GM06990 (cell line): ENCODE measurements at regions not wholly inside any gene's neighbourhood (a gene's known extent, or its start where the extent isn't known, plus 50 kb on each side); places are given as distances from the start of the nearest gene placed in this dataset.
"Not testable (repeated sequence)": the region's sequence is repeated elsewhere in the genome, so short reads cannot be mapped to it uniquely, and the experiment has no call there.

Experiments
- DNase-seq: peaks from one replicate; pipeline ENCODE4 v3.0.0-alpha.2; 2011; ENCODE audit not compliant: insufficient read length; ENCODE audit errors: extremely low read depth
- H3K27me3 ChIP-seq: replicated peaks from 2 replicates; pipeline ENCODE4 v1.6.0; 2011; ENCODE audit warnings: low read length; ENCODE audit not compliant: control insufficient read depth, insufficient read depth
- H3K36me3 ChIP-seq: 2 replicates; pipeline ENCODE4 v1.5.1; 2011; ENCODE audit warnings: low read length; ENCODE audit not compliant: control insufficient read depth, insufficient read depth
- H3K4me3 ChIP-seq: replicated peaks from 2 replicates; pipeline ENCODE4 v1.5.1; 2011; ENCODE audit warnings: low read depth, mild to moderate bottlenecking, control low read depth, low read length
- TF ChIP-seq, protein P1 (sequence below): IDR thresholded peaks from 2 replicates; pipeline ENCODE4 v1.5.1; 2011; ENCODE audit warnings: low read length, control low read depth, mild to moderate bottlenecking, inconsistent platforms; ENCODE audit not compliant: insufficient read depth, poor library complexity, severe bottlenecking

- DNase-seq: no peak
- Histone ChIP-seq H3K4me3 (no peak overlapping the region), H3K27me3 (peaks cover 2% of the 10 kb centered on the region), H3K36me3 (no peaks in the 10 kb centered on the region)
- TF ChIP-seq, protein P1, sequence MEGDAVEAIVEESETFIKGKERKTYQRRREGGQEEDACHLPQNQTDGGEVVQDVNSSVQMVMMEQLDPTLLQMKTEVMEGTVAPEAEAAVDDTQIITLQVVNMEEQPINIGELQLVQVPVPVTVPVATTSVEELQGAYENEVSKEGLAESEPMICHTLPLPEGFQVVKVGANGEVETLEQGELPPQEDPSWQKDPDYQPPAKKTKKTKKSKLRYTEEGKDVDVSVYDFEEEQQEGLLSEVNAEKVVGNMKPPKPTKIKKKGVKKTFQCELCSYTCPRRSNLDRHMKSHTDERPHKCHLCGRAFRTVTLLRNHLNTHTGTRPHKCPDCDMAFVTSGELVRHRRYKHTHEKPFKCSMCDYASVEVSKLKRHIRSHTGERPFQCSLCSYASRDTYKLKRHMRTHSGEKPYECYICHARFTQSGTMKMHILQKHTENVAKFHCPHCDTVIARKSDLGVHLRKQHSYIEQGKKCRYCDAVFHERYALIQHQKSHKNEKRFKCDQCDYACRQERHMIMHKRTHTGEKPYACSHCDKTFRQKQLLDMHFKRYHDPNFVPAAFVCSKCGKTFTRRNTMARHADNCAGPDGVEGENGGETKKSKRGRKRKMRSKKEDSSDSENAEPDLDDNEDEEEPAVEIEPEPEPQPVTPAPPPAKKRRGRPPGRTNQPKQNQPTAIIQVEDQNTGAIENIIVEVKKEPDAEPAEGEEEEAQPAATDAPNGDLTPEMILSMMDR: no peak
Observed at GRCh38 chr5:138668451-138669380, 84.5 kb upstream of the CTNNA1 start.

- not testable (repeated sequence) for DNase-seq, H3K36me3 ChIP-seq, H3K4me3 ChIP-seq, H3K27me3 ChIP-seq
Observed at GRCh38 chr5:138667782-138668331, 85.4 kb upstream of the CTNNA1 start.

GRCh38 chr5:138666226-138666742 lies 86.9 kb upstream of the CTNNA1 start:
- TF ChIP-seq, protein P1: no peak

DNA sequence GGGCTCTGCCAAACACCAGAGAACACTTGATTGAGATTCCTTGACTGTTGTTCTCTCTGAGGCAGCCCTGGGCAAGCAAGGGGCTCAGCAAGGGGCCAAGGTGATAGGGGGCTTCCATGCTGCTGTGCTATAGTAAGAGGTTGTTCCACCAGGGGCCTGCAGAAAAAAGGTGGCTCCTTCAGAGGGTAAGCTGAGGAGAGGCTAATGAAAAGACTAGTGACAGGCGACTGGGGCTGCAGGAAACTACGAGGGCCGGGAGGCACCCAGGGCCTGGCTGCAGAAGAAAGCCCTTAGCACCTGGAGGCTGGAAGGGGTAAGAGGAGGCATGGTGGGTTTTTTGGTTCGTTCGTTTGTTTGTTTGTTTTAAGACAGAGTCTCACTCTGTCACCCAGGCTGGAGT lies 88.0 kb upstream of the CTNNA1 start:
- peaks cover 2% of the 10 kb centered on the region for H3K27me3 ChIP-seq
- DNase-seq: no peak
- TF ChIP-seq, protein P1: no peak

More at GRCh38 chr5:138666226-138666742, 86.9 kb upstream of the CTNNA1 start:
- Histone ChIP-seq H3K4me3 (no peak overlapping the region), H3K27me3 (peaks cover 2% of the 10 kb centered on the region), H3K36me3 (no peaks in the 10 kb centered on the region)
- DNase-seq: no peak

GRCh38 chr5:138664276-138664943 lies 88.8 kb upstream of the CTNNA1 start:
- no peaks in the 10 kb centered on the region; the same call in none of the 2 replicates for H3K27me3 ChIP-seq
- no peak for DNase-seq
- H3K4me3 ChIP-seq: no peak overlapping the region
- TF ChIP-seq, protein P1: no peak
- H3K36me3 ChIP-seq: no peaks in the 10 kb centered on the region

More for the DNA sequence above, 88.0 kb upstream of the CTNNA1 start:
- Histone ChIP-seq H3K36me3 (no peaks in the 10 kb centered on the region), H3K4me3 (no peak overlapping the region)
